ENCODE measurements at regions not wholly inside any gene's neighbourhood (a gene's known extent, or its start where the extent isn't known, plus 50 kb on each side); places are given as distances from the start of the nearest gene placed in this dataset.

DNA sequence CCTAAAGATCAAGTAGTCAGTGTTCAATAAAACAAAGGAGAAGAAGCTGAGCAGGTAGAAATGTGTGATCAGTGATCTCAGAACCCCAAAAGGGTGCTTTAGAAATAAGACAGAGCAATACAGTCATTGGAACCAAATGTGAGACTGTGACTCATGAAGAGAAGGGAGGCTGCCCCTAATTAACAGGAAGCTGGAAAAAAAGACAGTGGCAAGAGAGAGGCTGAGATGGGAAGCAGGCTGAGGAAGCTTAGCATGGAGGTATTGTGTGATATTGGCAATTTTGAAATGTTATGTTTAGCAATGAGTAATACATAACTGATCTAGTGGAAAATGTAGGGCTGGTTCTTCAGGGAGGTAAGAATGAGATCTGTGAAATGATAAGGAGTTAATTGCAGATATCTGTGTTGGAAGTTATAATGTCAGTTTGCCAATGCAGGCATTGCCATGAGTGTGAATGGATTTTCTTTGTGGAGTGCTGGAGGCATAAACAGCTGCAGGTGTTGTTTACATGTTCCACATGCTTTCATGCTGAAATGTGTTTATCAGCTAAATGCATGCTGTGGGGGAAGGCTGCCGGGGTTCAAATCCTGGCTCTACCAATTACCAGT lies 90.6 kb upstream of the CACNA1E start:
- no peak for DNase-seq

DNA sequence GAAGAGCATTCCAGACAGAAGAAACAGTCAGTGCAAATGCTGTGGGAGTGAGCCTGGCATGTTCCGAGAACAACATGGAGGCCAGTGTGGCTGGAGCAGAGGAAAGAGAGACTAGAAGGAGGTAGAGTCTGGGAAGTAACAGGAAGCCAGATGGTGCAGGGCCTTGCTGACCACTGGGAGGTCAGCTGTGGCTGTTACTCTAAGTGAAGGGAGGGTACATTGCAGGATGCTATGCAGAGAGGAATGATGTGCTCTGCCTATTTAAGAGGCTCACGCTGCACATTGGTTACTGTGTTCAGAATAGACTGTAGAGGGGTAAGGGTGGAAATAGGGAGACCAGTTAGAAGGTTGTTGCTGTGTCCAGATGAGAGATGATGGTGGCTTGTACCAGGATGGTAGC lies 88.6 kb upstream of the CACNA1E start:
- DNase-seq = no peak

DNA sequence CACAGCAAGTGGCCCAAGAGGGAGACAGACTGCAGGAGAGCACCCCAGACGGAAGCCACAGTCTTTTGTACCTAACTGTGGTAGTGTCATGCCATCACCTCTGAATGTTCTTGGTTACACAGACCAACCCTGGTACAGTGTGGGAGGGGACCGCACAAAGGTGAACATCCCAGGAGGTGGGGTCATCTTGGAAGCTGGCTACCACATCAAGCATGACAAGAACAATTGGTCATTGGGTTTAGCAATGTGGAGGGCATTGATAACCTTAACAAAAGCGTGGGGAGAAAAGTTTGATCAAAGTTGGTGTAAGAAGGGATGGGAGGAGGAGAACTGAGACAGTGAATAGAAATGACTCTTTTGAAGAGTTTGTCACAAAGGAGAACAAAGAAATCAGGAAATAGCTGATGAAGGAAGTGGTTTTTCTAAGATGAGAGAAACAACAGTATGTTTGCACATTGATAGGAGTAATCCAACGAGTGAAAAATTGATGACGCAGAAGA lies 87.1 kb upstream of the CACNA1E start:
- peak; percentile 33 to 54 for DNase-seq

DNA sequence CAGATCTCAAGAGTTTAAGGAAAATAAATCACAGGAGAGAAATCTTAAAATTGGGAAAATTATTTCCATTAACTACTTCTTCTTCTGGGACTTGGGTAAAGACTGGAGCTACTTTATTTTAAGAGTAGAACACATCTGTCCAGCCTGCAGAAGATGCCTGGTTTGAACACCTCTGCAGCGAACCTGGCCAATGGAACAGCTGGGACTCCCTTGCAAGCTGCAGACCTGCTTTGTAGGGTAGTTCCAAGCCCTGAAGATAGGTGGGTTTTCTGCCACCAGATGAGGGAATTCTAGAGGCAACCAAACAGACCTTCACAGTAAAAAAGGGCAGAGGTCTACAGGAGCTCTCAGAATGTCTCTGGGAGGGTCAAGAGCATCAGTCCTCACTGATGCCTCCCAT lies 86.5 kb upstream of the CACNA1E start:
- no peak for DNase-seq

DNA sequence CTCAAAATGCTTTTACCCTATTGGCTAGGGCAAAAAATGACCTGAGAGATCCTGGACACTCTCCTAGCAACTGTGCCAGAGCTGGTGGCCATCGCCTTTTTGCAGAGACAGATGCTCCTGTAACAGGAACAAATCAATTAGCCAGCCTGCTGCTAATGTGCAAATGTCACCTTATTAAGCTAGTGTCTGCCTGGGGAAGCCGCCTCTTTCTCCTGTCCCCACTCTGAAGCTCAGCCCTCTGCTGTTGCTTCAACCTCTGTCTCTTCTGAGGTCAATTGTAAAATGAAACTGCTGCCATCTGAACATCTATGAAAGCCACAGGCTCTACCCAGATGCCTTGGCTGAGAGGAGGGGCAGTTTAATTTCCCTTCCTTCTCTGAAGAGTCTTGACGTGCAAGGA lies 85.5 kb upstream of the CACNA1E start:
- DNase-seq = peak in 1 of 2 experiments; percentile 20

DNA sequence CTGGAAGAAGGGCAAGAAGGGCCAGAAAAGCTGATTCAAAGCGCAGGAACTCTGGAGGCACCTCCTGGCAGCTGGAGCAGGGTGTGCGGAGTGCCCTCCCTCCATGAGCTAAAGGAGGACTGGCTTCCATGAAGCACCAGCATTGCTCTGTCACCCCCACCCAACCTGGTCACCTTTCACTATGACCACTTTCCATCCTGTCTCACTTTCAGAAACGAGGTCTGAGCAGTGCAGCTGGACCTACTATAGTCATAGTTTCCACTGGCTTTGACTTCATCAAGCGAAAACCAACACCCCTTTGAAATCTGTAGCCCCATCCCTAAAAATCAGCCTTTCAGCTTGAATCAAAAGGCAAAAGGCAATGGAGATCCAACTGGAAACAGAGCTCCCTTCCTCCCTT lies 84.8 kb upstream of the CACNA1E start:
- peak; percentile 25 to 41 for DNase-seq

DNA sequence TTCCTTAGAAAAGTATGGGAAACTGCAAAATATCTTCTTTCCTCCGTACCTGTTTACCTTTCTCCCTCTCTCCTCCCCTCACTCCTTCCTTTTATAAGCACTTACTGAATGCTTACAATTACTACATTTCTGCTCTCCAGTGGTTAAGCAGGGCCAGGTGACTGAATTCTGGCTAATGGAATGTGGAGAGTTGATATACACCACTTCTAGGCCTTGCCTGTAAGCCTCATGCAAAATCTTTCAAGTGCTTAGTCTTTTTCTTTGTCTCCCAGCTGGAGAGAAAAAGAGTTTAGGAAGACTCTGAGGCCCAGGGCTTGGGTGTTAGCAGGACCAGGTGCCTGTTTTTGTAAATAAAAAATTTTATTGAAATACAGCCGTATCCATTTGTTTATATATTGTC lies 77.7 kb upstream of the CACNA1E start:
- no peak for DNase-seq

DNA sequence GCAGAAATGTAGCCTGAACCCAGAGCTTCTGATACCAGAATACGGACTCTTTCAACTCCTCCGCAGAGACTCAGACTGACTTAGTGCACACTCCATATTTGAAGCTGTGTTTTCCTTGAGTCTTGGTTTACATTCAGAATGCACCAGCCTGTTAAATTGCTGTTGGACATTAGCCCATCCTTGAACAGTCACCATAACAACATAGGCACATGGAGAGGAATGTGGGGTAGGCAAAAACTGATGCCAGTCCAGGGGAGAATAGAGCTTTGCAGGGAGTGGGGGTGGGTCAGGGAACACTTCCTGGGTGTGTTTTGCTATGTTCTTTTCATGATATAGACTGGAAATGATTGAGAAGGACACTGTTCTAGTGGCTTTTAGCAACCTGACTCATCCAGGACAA lies 76.3 kb upstream of the CACNA1E start:
- DNase-seq = no peak

DNA sequence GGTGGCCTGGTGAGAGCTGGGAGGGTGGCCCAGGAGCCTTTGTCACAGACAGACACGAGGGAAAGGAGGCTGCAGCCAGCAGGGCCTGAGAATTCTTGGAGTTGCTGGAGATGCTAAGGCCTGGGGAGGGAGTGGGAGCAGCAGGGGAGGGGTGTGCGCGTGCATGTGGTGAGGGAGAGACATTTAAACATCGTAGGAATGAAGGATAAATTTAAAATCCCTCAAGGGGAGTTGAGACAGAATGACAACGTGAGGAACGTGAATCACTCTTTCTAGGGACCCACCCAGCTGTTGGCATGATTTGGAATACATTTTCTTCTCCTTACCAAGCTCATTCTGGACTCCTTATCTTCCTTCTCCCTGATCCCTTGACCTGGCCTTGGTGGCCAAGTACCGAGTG lies 73.3 kb upstream of the CACNA1E start:
- no peak for DNase-seq

DNA sequence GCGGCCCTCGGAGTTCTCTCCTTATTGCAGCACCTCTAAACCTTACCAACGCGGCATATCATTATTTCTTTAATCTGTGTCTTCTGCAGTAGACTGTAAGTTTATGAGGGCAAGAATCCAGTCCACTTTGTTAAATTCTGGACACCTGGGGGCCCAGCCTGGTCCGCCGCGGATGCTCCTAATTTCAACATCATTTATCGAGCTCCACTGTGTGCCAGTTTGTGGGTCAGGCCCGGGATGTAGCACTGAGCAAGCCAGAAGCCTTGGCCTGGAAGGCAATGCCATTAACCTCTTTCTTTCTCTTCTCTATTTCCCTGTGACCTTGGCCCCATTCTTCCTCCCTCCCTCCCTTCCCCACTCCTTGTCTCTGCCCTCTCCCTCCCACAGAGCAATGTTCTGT lies 70.6 kb upstream of the CACNA1E start:
- DNase-seq = no peak

DNA sequence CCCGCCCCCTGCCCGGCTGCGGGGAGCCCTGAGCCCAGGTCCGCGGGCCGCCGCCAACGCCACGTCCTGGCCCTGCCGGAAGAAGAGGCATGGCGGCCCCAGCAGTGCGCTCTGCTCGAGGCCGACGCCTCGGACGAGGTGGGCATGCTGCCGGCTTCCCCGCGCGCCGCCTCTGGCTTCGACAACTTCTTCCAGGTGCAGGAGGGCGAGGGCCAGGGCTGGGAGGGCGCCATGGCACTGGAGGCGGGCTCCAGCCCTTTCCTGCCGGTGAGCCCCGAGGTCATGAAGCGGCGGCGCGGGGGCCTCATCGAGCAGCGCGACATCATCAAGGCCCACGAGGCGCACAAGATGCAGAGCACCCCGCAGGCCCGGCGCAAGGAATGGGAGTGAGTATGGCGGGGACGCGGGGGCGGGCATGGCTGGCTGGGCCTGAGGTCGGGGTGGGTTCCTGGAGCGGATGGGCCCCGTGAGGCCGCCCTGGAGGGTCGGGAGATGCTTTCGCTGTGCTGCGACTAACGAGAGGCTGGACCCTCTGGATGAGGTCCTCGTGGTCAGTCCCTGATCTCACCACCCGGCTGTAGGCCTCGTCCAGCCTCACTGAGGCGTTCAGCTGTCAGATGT lies 70.0 kb upstream of the CACNA1E start:
- DNase-seq = no peak

DNA sequence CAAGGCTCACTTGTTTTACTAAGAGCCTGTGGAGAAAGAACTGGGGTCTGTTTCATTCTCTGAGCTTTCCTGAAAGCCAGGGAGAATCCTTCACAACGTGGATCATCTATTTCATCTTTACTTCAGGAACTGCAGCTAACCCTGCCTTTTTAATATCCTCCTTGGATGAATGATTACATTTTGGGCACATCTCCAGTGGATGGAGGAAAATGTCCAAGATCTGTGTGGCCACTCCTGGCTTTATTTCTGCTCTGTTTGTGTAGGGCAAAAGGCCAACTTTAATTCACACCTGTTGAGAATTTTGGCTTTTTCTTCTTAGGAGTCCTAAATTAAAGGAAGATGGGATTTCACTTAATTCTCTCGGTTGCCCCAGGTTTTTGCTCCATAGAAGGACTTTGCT lies 69.5 kb upstream of the CACNA1E start:
- no peak for DNase-seq

DNA sequence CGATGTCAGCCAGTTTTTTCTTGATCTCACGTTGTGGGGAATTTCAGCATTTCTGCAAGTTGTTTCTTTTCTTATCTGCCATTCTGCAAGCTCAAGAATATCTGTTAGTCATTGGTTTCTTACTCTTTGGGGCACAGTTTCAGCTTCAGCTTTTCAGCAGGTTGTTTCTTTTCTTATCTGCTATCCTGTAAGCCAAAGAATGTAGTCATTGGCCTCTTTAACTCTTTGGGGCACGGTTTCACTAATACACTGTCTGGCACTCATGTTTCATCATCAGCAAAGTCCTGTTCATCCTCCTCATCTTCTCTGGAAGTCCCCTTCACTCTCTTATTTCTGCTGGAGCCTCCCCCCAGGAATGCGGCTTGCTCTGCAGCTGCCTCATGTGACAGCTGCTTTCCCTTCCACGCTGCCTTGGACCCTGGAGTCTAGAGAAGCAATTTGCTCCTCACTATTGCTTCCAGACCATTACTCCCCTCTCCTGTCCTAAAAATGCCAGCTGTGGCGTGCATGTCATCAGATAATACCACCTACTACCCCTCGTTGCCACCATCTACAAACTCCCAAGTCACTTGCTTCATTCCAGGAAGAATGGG lies 67.0 kb upstream of the CACNA1E start:
- DNase-seq = no peak

DNA sequence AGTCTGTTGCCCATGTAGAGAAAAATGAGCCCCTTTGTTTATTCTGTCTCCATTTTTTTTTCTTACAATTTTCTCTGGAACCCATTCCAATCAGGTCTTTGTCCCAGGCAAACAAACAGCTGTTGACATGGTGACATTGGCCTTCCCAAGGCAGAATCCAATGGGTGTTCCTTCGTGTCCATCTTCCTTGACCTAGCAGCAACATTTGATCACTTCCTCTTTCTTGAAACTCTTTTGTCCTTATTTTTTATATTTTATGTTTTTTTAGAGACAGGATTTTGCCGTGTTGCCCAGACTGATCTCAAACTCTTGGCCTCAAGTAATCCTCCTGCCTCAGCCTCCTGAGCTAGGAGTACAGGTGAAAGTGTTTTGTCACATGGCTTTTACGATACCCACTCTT lies 65.4 kb upstream of the CACNA1E start:
- DNase-seq = no peak

DNA sequence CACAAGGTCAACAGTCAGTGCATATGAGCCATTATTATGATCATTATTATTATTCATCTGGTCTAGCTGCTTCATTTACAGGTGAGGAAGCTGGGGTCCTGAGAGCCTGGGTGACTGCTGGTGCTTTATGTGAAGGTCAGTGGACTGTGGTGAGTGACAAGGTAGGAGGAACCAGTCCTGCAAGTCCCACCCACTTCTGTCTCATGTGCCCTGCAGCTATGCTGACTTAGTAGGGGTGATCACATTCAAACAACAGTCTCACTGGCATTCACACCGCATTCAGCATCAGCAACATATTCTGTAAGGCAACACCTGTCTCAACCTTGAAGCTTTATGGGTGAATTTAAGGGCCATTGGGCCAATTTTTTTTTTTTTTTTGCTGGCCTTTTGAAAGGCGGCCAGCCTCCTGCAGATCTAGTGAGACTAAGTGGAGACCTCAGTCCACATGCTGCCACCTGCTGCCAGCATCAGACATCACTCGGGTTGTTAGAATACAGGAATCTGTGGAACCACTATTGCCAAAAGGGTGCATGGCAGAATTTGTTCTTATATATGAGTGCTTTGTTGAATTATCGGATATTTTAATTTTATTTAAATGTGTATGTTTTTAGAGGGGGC lies 59.9 kb upstream of the CACNA1E start:
- peak; percentile 46 to 48 for DNase-seq

DNA sequence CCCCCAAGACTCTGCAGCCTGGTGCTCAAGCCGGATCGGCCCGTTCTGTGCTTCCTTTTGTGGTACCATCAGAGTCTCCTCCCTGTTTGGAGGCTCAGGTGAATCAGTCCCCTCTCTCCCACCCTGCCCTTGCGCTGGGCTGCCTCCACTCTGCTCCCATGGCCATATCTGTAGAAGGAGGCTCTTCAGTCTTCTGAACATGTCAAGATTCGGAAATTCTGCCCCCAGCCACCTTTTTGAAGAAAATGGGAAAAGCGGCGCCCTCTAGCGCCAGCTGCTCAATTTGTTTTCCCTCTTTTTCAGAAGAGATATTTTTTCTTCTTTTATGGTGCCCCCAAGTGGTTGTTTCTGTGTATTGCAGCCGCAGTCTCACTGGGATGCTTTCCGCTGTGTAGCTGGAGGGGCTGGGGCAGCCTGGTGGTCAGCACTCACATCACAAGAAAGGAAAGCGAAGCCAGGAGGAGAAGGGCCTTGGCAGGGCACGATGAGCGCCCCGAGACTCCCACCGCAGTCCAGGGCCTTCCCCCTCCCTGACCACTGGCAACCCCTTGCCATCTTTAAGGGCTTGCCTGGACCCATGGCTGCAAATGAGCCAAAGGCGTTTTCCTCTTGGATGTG lies 58.4 kb upstream of the CACNA1E start:
- DNase-seq = peak; percentile 87 to 89

DNA sequence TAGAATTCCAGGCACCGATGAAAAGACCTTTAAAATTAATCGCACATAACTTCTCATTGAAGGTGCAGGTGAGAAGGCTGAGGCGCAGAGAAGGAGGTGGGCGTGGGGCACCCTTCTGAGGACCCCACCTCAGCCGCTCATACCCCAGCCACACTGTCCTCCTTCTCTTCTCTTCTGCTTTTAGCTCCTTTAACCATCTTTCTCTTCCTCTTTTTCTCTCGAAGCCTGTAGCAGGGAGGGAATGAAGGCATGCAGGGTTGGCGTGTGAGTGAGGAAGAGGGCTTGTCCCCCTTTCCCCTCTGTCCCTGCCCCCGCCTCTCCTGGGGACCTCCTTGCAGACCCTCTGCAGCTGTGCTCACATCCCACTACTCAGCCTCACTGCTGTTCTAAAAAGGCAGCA lies 57.8 kb upstream of the CACNA1E start:
- no peak for DNase-seq

DNA sequence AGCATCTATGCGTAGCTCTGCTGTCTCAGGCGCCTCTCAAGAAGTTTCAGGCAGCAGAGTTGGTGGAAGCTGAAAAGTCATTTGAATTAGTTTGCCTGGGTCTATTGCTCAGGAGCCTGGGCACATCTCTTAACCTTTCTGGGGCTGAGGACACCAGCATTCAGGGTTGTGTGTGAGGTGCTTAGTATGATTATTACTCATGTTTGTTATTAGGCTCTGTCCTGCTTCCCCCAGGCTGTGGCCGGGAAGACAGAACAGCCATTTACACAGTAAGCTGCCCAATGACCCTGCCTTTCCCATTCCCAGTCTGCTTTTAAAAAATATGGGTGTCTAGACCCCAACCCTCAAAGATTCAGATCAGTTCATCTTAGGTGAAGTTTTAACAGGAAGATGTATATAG lies 53.9 kb upstream of the CACNA1E start:
- DNase-seq = no peak

DNA sequence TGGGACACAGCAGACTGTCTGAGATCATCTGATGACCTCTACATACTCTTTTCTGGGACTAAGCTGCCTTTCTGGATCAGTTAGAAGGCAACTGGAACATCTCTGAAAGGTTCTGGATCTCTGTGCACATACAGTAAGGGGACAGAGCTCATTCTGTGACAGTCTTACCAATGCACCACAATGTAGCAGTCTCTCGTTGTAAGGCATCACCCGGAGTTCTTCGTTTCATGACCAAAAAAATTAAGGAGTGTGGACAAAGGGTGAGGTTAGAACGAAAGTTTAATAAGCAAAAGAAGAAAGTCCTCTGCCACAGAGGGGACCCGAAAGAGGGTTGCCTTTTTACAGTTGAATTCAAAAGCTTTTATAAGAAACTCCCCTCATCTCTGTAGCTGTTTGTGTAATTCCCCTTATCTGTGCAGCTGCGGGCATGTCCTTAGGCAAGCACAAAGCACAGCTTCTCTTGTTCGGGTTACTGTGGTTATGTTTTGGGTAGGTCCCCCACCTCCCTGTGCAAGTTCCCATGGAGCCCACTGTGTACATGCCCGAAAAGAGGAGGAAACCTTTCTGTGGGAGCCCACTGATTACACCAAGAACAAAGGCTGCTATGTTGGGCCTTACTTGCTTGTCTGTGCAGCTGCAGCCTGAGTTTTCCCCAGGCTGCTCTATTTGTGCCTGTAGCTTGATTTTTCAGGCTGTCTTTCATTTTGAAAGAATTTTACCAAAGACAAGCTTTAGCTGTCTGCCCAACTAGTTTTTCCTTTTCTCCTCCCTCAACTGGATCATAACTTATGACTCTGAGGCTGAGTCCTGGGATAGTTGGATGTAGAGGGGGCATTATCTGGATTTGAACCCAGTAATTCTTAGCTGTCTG lies 53.1 kb upstream of the CACNA1E start:
- no peak for DNase-seq

All from activated CD4-positive, alpha-beta T cell treated with anti-CD3 and anti-CD28 coated beads, Interleukin-2, amount 50 U/mL, for 48 hours (primary cell).